ENCODE measurements at regions not wholly inside any gene's neighbourhood (a gene's known extent, or its start where the extent isn't known, plus 50 kb on each side); places are given as distances from the start of the nearest gene placed in this dataset.

- no peak for TF ChIP-seq EP300 (IDR thresholded peaks at IDR 0.05; ENCODE audit: borderline replicate concordance in 1 of 2, low read depth in 2 of 2, low read length in 2 of 2)
Observed at GRCh38 chr5:91224969-91225368, 158.1 kb downstream of the ARRDC3 start (continued).

All from H1 (cell line).